K562 (cell line): ENCODE measurements at regions not wholly inside any gene's neighbourhood (a gene's known extent, or its start where the extent isn't known, plus 50 kb on each side); places are given as distances from the start of the nearest gene placed in this dataset.

Experiments used
- ATAC-seq: fragments of 200-7000 bp; cut with Tn5 transposase; 3 replicates; pipeline ENCODE4 v1.9.1; 2020; ENCODE audit warnings: moderate library complexity
- BruUV-seq: library from RNA; stranded (reverse); fragments of 400-500 nt; replicated peaks from 2 replicates; lab custom pipeline; 2021; lab: Mats Ljungman, UMichigan
- CTCF ChIA-PET: fragments of 300-600 bp; formaldehyde crosslinking; extraction: SDS; loops from one replicate; lab custom pipeline; 2021; ENCODE audit warnings: low intra/inter-chr PET ratio; lab: Yijun Ruan, JAX
- POLR2A ChIA-PET: fragments of 300-600, 350-650 bp; sonication (Branson Sonifier 250); formaldehyde crosslinking; extraction: SDS; loops from one replicate; lab custom pipeline; 2021; ENCODE audit warnings: antibody characterized with exemption, inconsistent platforms; lab: Yijun Ruan, JAX
- DNase-seq, 4 experiments: peaks; one replicate each; pipeline versions ENCODE4 v3.0.0 to v3.0.0-alpha.2; 2011 to 2018; ENCODE audit warnings: low spot score in 3 of 4, mixed read lengths in 3 of 4; ENCODE audit errors: extremely low read depth in 1 of 4
- FAIRE-seq: peaks from 2 replicates; lab custom pipeline; 2011; peaks lifted over from hg19 to GRCh38; lab: Jason Lieb, UNC
- H2AFZ ChIP-seq: 2 replicates; pipeline ENCODE4 v1.6.0; 2011; ENCODE audit warnings: low read depth, low read length, control low read depth, inconsistent platforms
- H3K27ac ChIP-seq: fragments of 200-600 bp; 3 replicates; pipeline ENCODE4 v1.8.0; 2011; ENCODE audit warnings: low read depth, mild to moderate bottlenecking, control low read depth, inconsistent platforms, low read length, moderate library complexity, mixed read lengths; ENCODE audit errors: extremely low read depth
- H3K27me3 ChIP-seq, 2 experiments: fragments of 300-600 bp in 1 of 2; 2 replicates in 1 of 2; 3 replicates in 1 of 2; pipeline versions ENCODE4 v1.6.0 to v1.8.0; 2011; ENCODE audit warnings: inconsistent platforms in 2 of 2, low read length in 2 of 2, mild to moderate bottlenecking in 1 of 2, mixed read lengths in 1 of 2, moderate library complexity in 1 of 2; ENCODE audit not compliant: control insufficient read depth in 2 of 2, insufficient read depth in 2 of 2
- H3K36me3 ChIP-seq: fragments of 300-600 bp; 3 replicates; pipeline ENCODE4 v1.8.0; 2011; ENCODE audit warnings: mild to moderate bottlenecking, low read length, inconsistent platforms; ENCODE audit not compliant: control insufficient read depth, insufficient read depth
- H3K4me1 ChIP-seq, 2 experiments: fragments of 200-600 bp in 1 of 2; replicated peaks in 1 of 2; 2 replicates in 1 of 2; 3 replicates in 1 of 2; pipeline versions ENCODE4 v1.5.1 to v1.8.0; 2011; ENCODE audit warnings: inconsistent platforms in 2 of 2, low read length in 2 of 2, mild to moderate bottlenecking in 1 of 2, mixed read lengths in 1 of 2, moderate library complexity in 1 of 2; ENCODE audit not compliant: control insufficient read depth in 2 of 2, insufficient read depth in 2 of 2
- H3K4me2 ChIP-seq: 2 replicates; pipeline ENCODE4 v1.6.1; 2011; ENCODE audit warnings: low read length, control low read depth, inconsistent platforms, mixed read lengths; ENCODE audit not compliant: insufficient read depth
- H3K4me3 ChIP-seq: fragments of 200-600 bp; sonication (generic), shearing (Covaris generic); 2 replicates; pipeline ENCODE4 v1.5.1; 2016; ENCODE audit warnings: control low read depth, inconsistent platforms
- H3K79me2 ChIP-seq: fragments of 200-600 bp; 3 replicates; pipeline ENCODE4 v1.8.0; 2011; ENCODE audit warnings: low read length, inconsistent platforms; ENCODE audit not compliant: control insufficient read depth, insufficient read depth
- H3K9ac ChIP-seq, 2 experiments: 2 replicates each; pipeline versions ENCODE4 v1.6.0 to v1.6.1; 2011; ENCODE audit warnings: low read depth in 2 of 2, low read length in 2 of 2, control low read depth in 1 of 2, inconsistent platforms in 1 of 2, mild to moderate bottlenecking in 1 of 2, mixed read lengths in 1 of 2; ENCODE audit not compliant: insufficient read depth in 1 of 2
- H3K9me1 ChIP-seq: one replicate; pipeline ENCODE4 v1.6.0; 2011; ENCODE audit warnings: inconsistent platforms, mild to moderate bottlenecking, low read length, moderate library complexity; ENCODE audit not compliant: control insufficient read depth, insufficient read depth
- H3K9me3 ChIP-seq: replicated peaks from 2 replicates; pipeline ENCODE4 v1.5.1; 2011; ENCODE audit warnings: low read depth, low read length, inconsistent platforms; ENCODE audit not compliant: control insufficient read depth, insufficient read depth
- H4K20me1 ChIP-seq: replicated peaks from 2 replicates; pipeline ENCODE4 v1.6.1; 2011; ENCODE audit warnings: low read length, inconsistent platforms, mixed read lengths; ENCODE audit not compliant: control insufficient read depth, insufficient read depth
- C11orf30 ChIP-seq: fragments of 450-650 bp; IDR thresholded peaks from 2 replicates; pipeline ENCODE4 v1.6.1; 2016; ENCODE audit warnings: low read depth, mild to moderate bottlenecking
- HNRNPH1 ChIP-seq: fragments of 200-400 bp; formaldehyde crosslinking; optimal IDR thresholded peaks from 2 replicates; pipeline ENCODE3; 2017; ENCODE audit warnings: low read depth, mild to moderate bottlenecking, low read length, moderate library complexity
- MYNN ChIP-seq, 2 experiments: sonication (generic); formaldehyde crosslinking in 1 of 2; IDR thresholded peaks; 2 replicates each; pipeline versions ENCODE4 v1.5.0 to v1.6.1; 2016 to 2020; ENCODE audit warnings: antibody characterized with exemption in 1 of 2, missing genetic modification reagents in 1 of 2
- NONO ChIP-seq, 2 experiments: fragments of 200-400 bp in 1 of 2; fragments of 450-650 bp in 1 of 2; formaldehyde crosslinking in 1 of 2; IDR thresholded peaks; 2 replicates each; pipeline ENCODE4 v1.6.1; 2017; ENCODE audit warnings: low read depth in 2 of 2, mild to moderate bottlenecking in 2 of 2, moderate library complexity in 2 of 2, low read length in 1 of 2
- PML ChIP-seq: IDR thresholded peaks from 2 replicates; pipeline ENCODE4 v1.6.1; 2012; ENCODE audit warnings: low read length, inconsistent platforms
- POLR3A ChIP-seq: IDR thresholded peaks from 2 replicates; pipeline ENCODE4 v1.6.1; 2011; ENCODE audit warnings: borderline replicate concordance, mild to moderate bottlenecking, moderate library complexity; ENCODE audit not compliant: insufficient read length, insufficient read depth; ENCODE audit errors: extremely low read depth
- TCFL5 ChIP-seq: fragments of 250-450 bp; sonication (Bioruptor Pico); conservative IDR thresholded peaks from 2 replicates; pipeline ENCODE4 v1.6.1; 2021; ENCODE audit warnings: mild to moderate bottlenecking, moderate library complexity, matching md5 sums
- WGBS: fragments of 100-300 bp; shearing (Covaris generic); methylation state at CpG from one replicate; pipeline ENCODE4 v1.1.6; 2016; ENCODE audit warnings: low coverage, mixed read lengths; ENCODE audit not compliant: insufficient coverage; ENCODE audit errors: missing lambda C conversion rate; 5-methylcytosine and 5-hydroxymethylcytosine counted together
- in situ Hi-C: fragments of 300-500 bp; cut with MboI; formaldehyde crosslinking; loops from 4 replicates; pipeline ENCODE4 v1.15.0; 2018; ENCODE audit warnings: inconsistent platforms, mixed read lengths
- intact Hi-C: fragments of 100-400 bp; cut with micrococcal nuclease; formaldehyde crosslinking; loops from 2 replicates; pipeline ENCODE4 v1.14.2; 2022
- TF ChIP-seq, protein P1 (sequence below): fragments of 450-650 bp; formaldehyde crosslinking; IDR thresholded peaks from 2 replicates; pipeline ENCODE4 v1.4.0; 2022; ENCODE audit warnings: mild to moderate bottlenecking, moderate library complexity
- TF ChIP-seq, protein P2 (sequence below), 2 experiments: fragments of 450-650 bp; IDR thresholded peaks; 2 replicates each; pipeline ENCODE4 v1.6.1; 2016

DNA sequence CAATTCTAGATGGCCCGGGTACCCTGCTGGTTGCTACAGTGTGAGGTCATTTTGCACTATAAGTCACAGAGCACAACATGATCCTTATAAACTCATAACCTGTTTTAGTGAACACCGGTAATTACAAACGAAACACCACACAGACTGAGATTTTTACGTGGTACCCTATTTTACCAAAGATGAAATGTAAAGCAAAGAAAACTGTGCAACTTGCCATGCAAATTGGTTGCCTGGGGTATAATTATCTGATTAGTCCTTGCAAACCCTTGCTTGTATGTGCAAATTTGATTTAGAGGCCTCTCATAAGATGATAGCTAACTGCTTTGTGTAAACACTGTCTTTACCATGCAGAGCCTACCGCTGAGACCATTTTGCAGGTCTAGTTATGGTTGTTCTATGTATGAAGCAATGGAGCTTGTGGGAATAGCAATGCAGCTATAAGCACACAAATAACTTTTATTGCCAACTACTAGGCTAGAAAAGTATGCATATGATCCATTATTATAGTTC is 372.1 kb upstream of the FAR2 start:
- no peak overlapping the region for H3K27ac ChIP-seq
- no peaks in the 10 kb centered on the region for H3K27me3 ChIP-seq
- no peak overlapping the region for H2AFZ ChIP-seq
- ATAC-seq = no peak
- POLR2A ChIA-PET = no interaction called here
- no peak for TF ChIP-seq MYNN (IDR thresholded peaks at IDR 0.05)
- TF ChIP-seq MYNN (CRISPR knock-in tag; IDR thresholded peaks at IDR 0.05) = no peak
- TF ChIP-seq POLR3A = no peak
- TF ChIP-seq, protein P1, sequence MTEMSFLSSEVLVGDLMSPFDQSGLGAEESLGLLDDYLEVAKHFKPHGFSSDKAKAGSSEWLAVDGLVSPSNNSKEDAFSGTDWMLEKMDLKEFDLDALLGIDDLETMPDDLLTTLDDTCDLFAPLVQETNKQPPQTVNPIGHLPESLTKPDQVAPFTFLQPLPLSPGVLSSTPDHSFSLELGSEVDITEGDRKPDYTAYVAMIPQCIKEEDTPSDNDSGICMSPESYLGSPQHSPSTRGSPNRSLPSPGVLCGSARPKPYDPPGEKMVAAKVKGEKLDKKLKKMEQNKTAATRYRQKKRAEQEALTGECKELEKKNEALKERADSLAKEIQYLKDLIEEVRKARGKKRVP = no peak
- TF ChIP-seq NONO (IDR thresholded peaks at IDR 0.05; ENCODE audit: low read depth in 2 of 2, low read length in 1 of 2) = no peak
- TF ChIP-seq, protein P2, sequence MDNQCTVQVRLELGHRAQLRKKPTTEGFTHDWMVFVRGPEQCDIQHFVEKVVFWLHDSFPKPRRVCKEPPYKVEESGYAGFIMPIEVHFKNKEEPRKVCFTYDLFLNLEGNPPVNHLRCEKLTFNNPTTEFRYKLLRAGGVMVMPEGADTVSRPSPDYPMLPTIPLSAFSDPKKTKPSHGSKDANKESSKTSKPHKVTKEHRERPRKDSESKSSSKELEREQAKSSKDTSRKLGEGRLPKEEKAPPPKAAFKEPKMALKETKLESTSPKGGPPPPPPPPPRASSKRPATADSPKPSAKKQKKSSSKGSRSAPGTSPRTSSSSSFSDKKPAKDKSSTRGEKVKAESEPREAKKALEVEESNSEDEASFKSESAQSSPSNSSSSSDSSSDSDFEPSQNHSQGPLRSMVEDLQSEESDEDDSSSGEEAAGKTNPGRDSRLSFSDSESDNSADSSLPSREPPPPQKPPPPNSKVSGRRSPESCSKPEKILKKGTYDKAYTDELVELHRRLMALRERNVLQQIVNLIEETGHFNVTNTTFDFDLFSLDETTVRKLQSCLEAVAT (IDR thresholded peaks at IDR 0.05) = no peak
- no peak for TF ChIP-seq TCFL5 (CRISPR knock-in tag)
- TF ChIP-seq HNRNPH1 = no peak
- TF ChIP-seq C11orf30 = no peak
- no peak for TF ChIP-seq PML
- no peaks in the 10 kb centered on the region for H3K36me3 ChIP-seq
- intact Hi-C loops (no loop called here), in situ Hi-C loops (no loop called here)
- H3K79me2 ChIP-seq = no peaks in the 10 kb centered on the region
- H3K4me3 ChIP-seq = no peak overlapping the region
- 0 out of 5 replicates have a peak, but pooled peaks cover 0 to 5% of the 10 kb centered on the region in 2 experiments for H3K4me1 ChIP-seq
- H3K9me1 ChIP-seq = no peaks in the 10 kb centered on the region
- no peak overlapping the region for H3K4me2 ChIP-seq
- CTCF ChIA-PET = no interaction called here
- no peak for FAIRE-seq
- no TSS peak for BruUV-seq
- no peak for DNase-seq
- H4K20me1 ChIP-seq = no peaks in the 10 kb centered on the region
- WGBS = 7% methylated on average over 5 of the region's 5 CpGs
- H3K9ac ChIP-seq = no peak overlapping the region
- H3K9me3 ChIP-seq = no peaks in the 10 kb centered on the region
